IMR-90 (cell line): ENCODE measurements at regions not wholly inside any gene's neighbourhood (a gene's known extent, or its start where the extent isn't known, plus 50 kb on each side); places are given as distances from the start of the nearest gene placed in this dataset.
A peak's percentile ranks its signal among the peaks of the same experiment; 100 is the strongest.

ENCODE experiments used
- ATAC-seq: fragments of 200-7000 bp; cut with Tn5 transposase; 2 replicates; pipeline ENCODE4 v1.9.1; 2020; ENCODE audit warnings: low read depth, mild to moderate bottlenecking, moderate library complexity
- BruUV-seq: library from RNA; stranded (reverse); fragments of 400-500 nt; replicated peaks from 2 replicates; lab custom pipeline; 2021; lab: Mats Ljungman, UMichigan
- CTCF ChIA-PET: fragments of 300-600 bp; formaldehyde crosslinking; extraction: SDS; loops from one replicate; lab custom pipeline; 2021; ENCODE audit warnings: antibody characterized with exemption; lab: Yijun Ruan, JAX
- POLR2A ChIA-PET: fragments of 300-600 bp; sonication (Branson Sonifier 250); formaldehyde crosslinking; loops from one replicate; lab custom pipeline; 2022; ENCODE audit warnings: antibody characterized with exemption; ENCODE audit not compliant: unreplicated experiment; lab: Charles Lee
- DNase-seq: peaks from one replicate; pipeline ENCODE4 v3.0.0; 2013
- H2AFZ ChIP-seq: replicated peaks from 2 replicates; pipeline ENCODE3; 2013; ENCODE audit warnings: low read length, mild to moderate bottlenecking; ENCODE audit not compliant: poor library complexity
- H2AK5ac ChIP-seq: 2 replicates; pipeline ENCODE4 v1.6.1; 2013; ENCODE audit warnings: low read depth, low read length, inconsistent platforms
- H2AK9ac ChIP-seq: replicated peaks from 2 replicates; pipeline ENCODE3; 2013; ENCODE audit warnings: mild to moderate bottlenecking, low read depth, low read length, moderate library complexity; ENCODE audit not compliant: poor library complexity
- H2BK120ac ChIP-seq: 2 replicates; pipeline ENCODE4 v1.6.1; 2013; ENCODE audit warnings: low read depth, low read length, inconsistent platforms
- H2BK15ac ChIP-seq: 3 replicates; pipeline ENCODE4 v1.6.1; 2013; ENCODE audit warnings: low read depth, low read length, inconsistent platforms
- H2BK20ac ChIP-seq: 2 replicates; pipeline ENCODE4 v1.6.1; 2013; ENCODE audit warnings: low read depth, mild to moderate bottlenecking, inconsistent platforms, low read length, moderate library complexity
- H2BK5ac ChIP-seq: 2 replicates; pipeline ENCODE4 v1.6.1; 2013; ENCODE audit warnings: mild to moderate bottlenecking, low read depth, low read length, inconsistent platforms; ENCODE audit not compliant: poor library complexity, severe bottlenecking
- H3K14ac ChIP-seq: replicated peaks from 2 replicates; pipeline ENCODE4 v1.6.1; 2013; ENCODE audit warnings: low read depth, low read length, inconsistent platforms
- H3K18ac ChIP-seq: 2 replicates; pipeline ENCODE4 v1.6.1; 2013; ENCODE audit warnings: low read depth, low read length, control low read depth
- H3K23ac ChIP-seq: 2 replicates; pipeline ENCODE4 v1.6.1; 2013; ENCODE audit warnings: low read depth, low read length, inconsistent platforms
- H3K27ac ChIP-seq: 2 replicates; pipeline ENCODE4 v1.5.1; 2013; ENCODE audit warnings: mild to moderate bottlenecking, control low read depth, low read length; ENCODE audit not compliant: insufficient read depth
- H3K27me3 ChIP-seq: 2 replicates; pipeline ENCODE4 v1.6.1; 2013; ENCODE audit warnings: low read length; ENCODE audit not compliant: control insufficient read depth, insufficient read depth
- H3K36me3 ChIP-seq: 2 replicates; pipeline ENCODE4 v1.6.1; 2013; ENCODE audit warnings: low read length, mixed read lengths; ENCODE audit not compliant: control insufficient read depth, insufficient read depth
- H3K4ac ChIP-seq: 2 replicates; pipeline ENCODE4 v1.6.1; 2013; ENCODE audit warnings: low read depth, low read length, inconsistent platforms
- H3K4me1 ChIP-seq: 2 replicates; pipeline ENCODE4 v1.6.1; 2013; ENCODE audit warnings: low read length, mixed read lengths; ENCODE audit not compliant: control insufficient read depth, insufficient read depth
- H3K4me2 ChIP-seq: 2 replicates; pipeline ENCODE4 v1.6.1; 2013; ENCODE audit warnings: low read depth, mild to moderate bottlenecking, control low read depth, low read length, moderate library complexity
- H3K4me3 ChIP-seq: 2 replicates; pipeline ENCODE4 v1.5.1; 2013; ENCODE audit warnings: low read depth, mild to moderate bottlenecking, control low read depth, low read length, moderate library complexity; ENCODE audit not compliant: insufficient read depth
- H3K56ac ChIP-seq: 2 replicates; pipeline ENCODE4 v1.6.1; 2013; ENCODE audit warnings: low read length, inconsistent platforms; ENCODE audit not compliant: insufficient read depth; ENCODE audit errors: extremely low read depth
- H3K79me1 ChIP-seq, 2 experiments: 2 replicates each; pipeline ENCODE4 v1.6.1; 2013; ENCODE audit warnings: low read length in 2 of 2, inconsistent platforms in 1 of 2, low read depth in 1 of 2
- H3K9ac ChIP-seq: 2 replicates; pipeline ENCODE4 v1.6.1; 2013; ENCODE audit warnings: low read depth, low read length, control low read depth
- H3K9me1 ChIP-seq: 2 replicates; pipeline ENCODE4 v1.6.1; 2013; ENCODE audit warnings: low read length, inconsistent platforms; ENCODE audit not compliant: insufficient read depth
- H3K9me3 ChIP-seq: 2 replicates; pipeline ENCODE4 v1.6.1; 2013; ENCODE audit warnings: low read length; ENCODE audit not compliant: control insufficient read depth, insufficient read depth
- H4K20me1 ChIP-seq: 2 replicates; pipeline ENCODE4 v1.6.1; 2013; ENCODE audit warnings: low read length, inconsistent platforms; ENCODE audit not compliant: insufficient read depth
- H4K5ac ChIP-seq: 2 replicates; pipeline ENCODE4 v1.6.1; 2013; ENCODE audit warnings: mild to moderate bottlenecking, low read depth, low read length, control low read depth
- H4K8ac ChIP-seq, 2 experiments: 2 replicates each; pipeline ENCODE4 v1.6.1; 2013; ENCODE audit warnings: low read depth in 2 of 2, low read length in 2 of 2, control low read depth in 1 of 2, inconsistent platforms in 1 of 2
- H4K91ac ChIP-seq: 2 replicates; pipeline ENCODE4 v1.6.1; 2013; ENCODE audit warnings: low read depth, low read length, inconsistent platforms; ENCODE audit not compliant: insufficient read depth
- BHLHE40 ChIP-seq: fragments of 150-350 bp; IDR thresholded peaks from 2 replicates; pipeline ENCODE4 v1.6.1; 2016; ENCODE audit warnings: mild to moderate bottlenecking, low read depth, low read length
- CHD1 ChIP-seq: IDR thresholded peaks from 2 replicates; pipeline ENCODE4 v1.6.1; 2012; ENCODE audit warnings: low read depth, low read length, improper control_type of control experiment
- MAFK ChIP-seq: IDR thresholded peaks from 2 replicates; pipeline ENCODE4 v1.6.1; 2012; ENCODE audit warnings: low read depth, low read length, improper control_type of control experiment
- MXI1 ChIP-seq: IDR thresholded peaks from 2 replicates; pipeline ENCODE4 v1.6.1; 2012; ENCODE audit warnings: low read depth, mild to moderate bottlenecking, low read length, moderate library complexity, borderline replicate concordance
- NFE2L2 ChIP-seq: fragments of 150-350 bp; IDR thresholded peaks from 2 replicates; pipeline ENCODE4 v1.6.1; 2016; ENCODE audit warnings: low read depth, mild to moderate bottlenecking, low read length
- POLR2A ChIP-seq: IDR thresholded peaks from 2 replicates; pipeline ENCODE4 v1.6.1; 2012; ENCODE audit warnings: mild to moderate bottlenecking, low read depth, low read length
- RCOR1 ChIP-seq: IDR thresholded peaks from 2 replicates; pipeline ENCODE4 v1.6.1; 2012; ENCODE audit warnings: mild to moderate bottlenecking, low read length, improper control_type of control experiment; ENCODE audit not compliant: insufficient replicate concordance
- RFX5 ChIP-seq: IDR thresholded peaks from 2 replicates; pipeline ENCODE4 v1.8.0; 2012; ENCODE audit warnings: low read depth, mild to moderate bottlenecking, low read length, moderate library complexity
- WGBS, 2 experiments: methylation state at CpG; one replicate each; pipeline versions ENCODE4 v1.1.5 to v1.1.7; 2013; ENCODE audit warnings: missing lambda C conversion rate in 2 of 2; ENCODE audit not compliant: insufficient read length in 1 of 2; ENCODE audit errors: extremely low coverage in 2 of 2; 5-methylcytosine and 5-hydroxymethylcytosine counted together
- dilution Hi-C: fragments of 300-500 bp; cut with HindIII; formaldehyde crosslinking; loops from one replicate; pipeline ENCODE4 v1.14.3; 2018; ENCODE audit warnings: low sequenced_read_pairs; ENCODE audit not compliant: unreplicated experiment
- in situ Hi-C: fragments of 300-500 bp; cut with MboI; formaldehyde crosslinking; loops from 3 replicates; pipeline ENCODE4 v1.14.3; 2019; ENCODE audit warnings: low sequenced_read_pairs, inconsistent platforms, mixed read lengths
- intact Hi-C: fragments of 100-400 bp; cut with micrococcal nuclease; formaldehyde crosslinking; loops from 2 replicates; pipeline ENCODE4 v1.10.0; 2022
- TF ChIP-seq, protein P1 (sequence below): fragments of 150-350 bp; IDR thresholded peaks from 2 replicates; pipeline ENCODE4 v1.6.1; 2016; ENCODE audit warnings: low read depth, mild to moderate bottlenecking, low read length, moderate library complexity, borderline replicate concordance
- TF ChIP-seq, protein P2 (sequence below): conservative IDR thresholded peaks from 2 replicates; pipeline ENCODE4 v1.5.1; 2012; ENCODE audit warnings: mild to moderate bottlenecking, low read depth, low read length, improper control_type of control experiment

GRCh38 chr6:115575285-115575684 lies 485.4 kb downstream of the FRK start:
- in situ Hi-C loops = no loop called here

More at GRCh38 chr6:115575285-115575684, 485.4 kb downstream of the FRK start:
- Histone ChIP-seq H3K4me3 (no peak overlapping the region), H2BK15ac (no peak overlapping the region), H4K5ac (no peak overlapping the region), H3K36me3 (no peaks in the 10 kb centered on the region), H3K9me3 (no peaks in the 10 kb centered on the region), H3K27me3 (no peaks in the 10 kb centered on the region), H4K8ac (no peak overlapping the region), H4K91ac (no peak overlapping the region), H3K4me1 (peaks cover 4% of the 10 kb centered on the region; the same call in 1 of the 2 replicates), H2AFZ (no peak overlapping the region), H3K4me2 (no peak overlapping the region), H3K4ac (no peak overlapping the region), H2AK5ac (no peak overlapping the region), H3K9me1 (no peaks in the 10 kb centered on the region), H2BK120ac (0 out of 2 replicates have a peak overlapping the region, but pooled peaks have one; percentile 8), H2BK20ac (no peak overlapping the region), H4K20me1 (no peaks in the 10 kb centered on the region), H3K56ac (no peak overlapping the region), H3K14ac (no peak overlapping the region), H3K27ac (no peak overlapping the region), H3K18ac (no peak overlapping the region), H2AK9ac (no peak overlapping the region), H3K23ac (no peak overlapping the region), H3K9ac (no peak overlapping the region), H3K79me1 (no peaks in the 10 kb centered on the region), H2BK5ac (no peak overlapping the region)
- TF ChIP-seq NFE2L2 (no peak), BHLHE40 (no peak), POLR2A (no peak), RFX5 (no peak), MXI1 (no peak), MAFK (no peak), RCOR1 (no peak), CHD1 (no peak)
- TF ChIP-seq, protein P1, sequence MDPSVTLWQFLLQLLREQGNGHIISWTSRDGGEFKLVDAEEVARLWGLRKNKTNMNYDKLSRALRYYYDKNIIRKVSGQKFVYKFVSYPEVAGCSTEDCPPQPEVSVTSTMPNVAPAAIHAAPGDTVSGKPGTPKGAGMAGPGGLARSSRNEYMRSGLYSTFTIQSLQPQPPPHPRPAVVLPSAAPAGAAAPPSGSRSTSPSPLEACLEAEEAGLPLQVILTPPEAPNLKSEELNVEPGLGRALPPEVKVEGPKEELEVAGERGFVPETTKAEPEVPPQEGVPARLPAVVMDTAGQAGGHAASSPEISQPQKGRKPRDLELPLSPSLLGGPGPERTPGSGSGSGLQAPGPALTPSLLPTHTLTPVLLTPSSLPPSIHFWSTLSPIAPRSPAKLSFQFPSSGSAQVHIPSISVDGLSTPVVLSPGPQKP = no peak
- TF ChIP-seq, protein P2, sequence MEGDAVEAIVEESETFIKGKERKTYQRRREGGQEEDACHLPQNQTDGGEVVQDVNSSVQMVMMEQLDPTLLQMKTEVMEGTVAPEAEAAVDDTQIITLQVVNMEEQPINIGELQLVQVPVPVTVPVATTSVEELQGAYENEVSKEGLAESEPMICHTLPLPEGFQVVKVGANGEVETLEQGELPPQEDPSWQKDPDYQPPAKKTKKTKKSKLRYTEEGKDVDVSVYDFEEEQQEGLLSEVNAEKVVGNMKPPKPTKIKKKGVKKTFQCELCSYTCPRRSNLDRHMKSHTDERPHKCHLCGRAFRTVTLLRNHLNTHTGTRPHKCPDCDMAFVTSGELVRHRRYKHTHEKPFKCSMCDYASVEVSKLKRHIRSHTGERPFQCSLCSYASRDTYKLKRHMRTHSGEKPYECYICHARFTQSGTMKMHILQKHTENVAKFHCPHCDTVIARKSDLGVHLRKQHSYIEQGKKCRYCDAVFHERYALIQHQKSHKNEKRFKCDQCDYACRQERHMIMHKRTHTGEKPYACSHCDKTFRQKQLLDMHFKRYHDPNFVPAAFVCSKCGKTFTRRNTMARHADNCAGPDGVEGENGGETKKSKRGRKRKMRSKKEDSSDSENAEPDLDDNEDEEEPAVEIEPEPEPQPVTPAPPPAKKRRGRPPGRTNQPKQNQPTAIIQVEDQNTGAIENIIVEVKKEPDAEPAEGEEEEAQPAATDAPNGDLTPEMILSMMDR = no peak
- ChIA-PET POLR2A (no interaction called here), CTCF (no interaction called here)
- BruUV-seq = no TSS peak
- ATAC-seq = no peak
- intact Hi-C loops (no loop called here), dilution Hi-C loops (no loop called here)
- no CpG with 5 or more reads among the region's 1 CpG for WGBS, 2 experiments
- no peak for DNase-seq
